ENCODE measurements at regions not wholly inside any gene's neighbourhood (a gene's known extent, or its start where the extent isn't known, plus 50 kb on each side); places are given as distances from the start of the nearest gene placed in this dataset.

DNA sequence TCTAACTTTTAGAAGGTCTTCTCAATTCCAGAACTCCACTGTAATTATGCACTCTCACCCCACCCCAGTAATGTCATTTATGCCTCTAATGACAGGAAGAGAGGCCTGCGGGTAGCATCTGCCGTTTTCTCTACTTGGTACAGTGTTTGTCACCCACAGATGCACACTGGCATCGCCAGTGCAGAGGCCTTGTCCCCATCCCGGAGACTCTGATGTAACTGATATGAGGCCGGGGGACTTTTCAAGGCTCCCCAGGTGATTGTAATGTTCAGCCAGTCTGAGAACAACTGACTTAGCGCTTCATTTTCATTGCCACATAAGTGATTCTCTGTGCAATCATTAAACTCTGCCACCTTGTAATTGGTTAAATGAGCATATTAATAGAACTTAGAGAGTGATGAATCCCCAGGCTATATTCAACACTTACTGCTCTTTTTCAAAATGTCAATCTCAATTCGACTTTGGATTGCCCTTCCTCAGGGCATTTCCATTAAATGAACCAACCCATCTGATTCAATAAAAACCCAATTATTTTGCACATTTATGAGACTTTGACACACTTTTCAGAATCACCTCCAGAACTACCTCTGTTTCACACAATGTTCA, 113.2 kb downstream of the HERPUD2 start:
- DNase-seq = no peak

DNA sequence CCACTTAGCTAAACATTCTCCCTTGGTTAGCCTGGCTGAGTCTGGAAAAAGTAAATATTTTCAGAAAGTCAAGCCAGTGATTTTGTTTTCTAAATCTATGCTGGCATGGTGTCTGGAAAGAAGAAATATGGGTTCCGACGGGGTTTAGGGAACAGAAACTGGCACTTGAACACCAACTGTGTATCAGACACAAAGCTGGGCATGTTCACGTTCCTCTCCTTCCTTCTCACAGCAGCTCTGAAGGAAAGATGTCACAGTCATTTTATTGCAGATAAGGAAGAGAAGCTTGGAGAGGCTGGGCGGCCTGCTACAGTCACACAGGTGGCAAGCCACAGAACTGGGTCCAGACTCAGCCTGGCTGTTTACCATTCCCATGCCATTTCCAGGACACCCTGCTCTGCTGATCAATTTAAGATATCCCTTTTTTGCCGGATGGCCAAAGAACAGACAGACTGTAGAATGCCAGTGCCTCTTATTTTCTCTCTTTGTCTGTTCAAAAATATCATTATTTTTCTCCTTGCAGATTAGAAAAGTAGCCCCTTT, 118.8 kb downstream of the HERPUD2 start:
- DNase-seq = no peak

DNA sequence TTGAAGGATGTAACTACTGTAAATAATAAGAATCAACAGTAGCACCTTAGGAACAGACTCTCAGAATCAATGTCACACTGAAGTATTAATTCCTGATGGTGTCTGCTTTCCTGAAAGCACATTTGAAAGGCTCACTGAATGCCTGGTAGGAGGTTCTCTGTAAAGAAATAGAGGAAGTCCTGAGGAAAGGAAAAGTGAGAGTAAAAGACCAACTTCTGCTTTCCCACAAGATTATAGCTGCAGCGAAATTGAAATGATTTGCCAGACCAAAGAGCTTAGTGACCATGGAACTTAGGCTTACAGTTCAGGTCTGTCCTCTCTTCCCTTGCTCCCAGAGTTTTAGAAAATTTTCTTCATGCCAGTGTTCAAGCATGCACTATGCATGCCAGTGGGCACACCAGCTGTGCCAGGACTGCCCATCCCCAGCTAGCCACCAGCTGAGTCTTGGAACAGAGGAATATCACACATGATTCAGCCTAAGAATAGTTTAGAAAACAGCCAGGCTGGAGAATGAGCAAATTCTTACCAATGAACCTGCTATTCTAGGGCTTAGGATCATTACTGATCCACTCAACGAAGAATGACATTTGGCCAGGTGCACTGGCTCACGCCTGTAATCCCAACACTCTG, 123.2 kb downstream of the HERPUD2 start:
- DNase-seq = no peak

DNA sequence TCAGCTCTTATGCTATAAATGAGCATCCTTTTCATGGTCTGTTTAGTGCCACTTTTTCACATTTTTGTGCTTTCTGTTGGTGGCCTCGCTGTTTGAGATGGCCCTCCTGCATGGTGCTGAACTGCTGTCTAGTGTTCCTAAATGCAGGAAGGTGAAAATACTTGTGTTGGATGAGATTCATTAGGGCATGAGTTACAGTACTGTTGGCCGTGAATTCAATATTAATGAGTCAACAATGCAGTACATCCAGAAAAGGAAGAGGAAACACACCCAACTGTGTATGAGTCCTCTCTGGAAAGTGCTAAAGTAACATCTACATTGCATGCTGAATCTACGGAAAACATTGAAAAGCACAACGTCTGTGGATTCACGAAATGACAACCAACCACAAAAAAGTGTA, 124.0 kb downstream of the HERPUD2 start:
- DNase-seq = no peak

DNA sequence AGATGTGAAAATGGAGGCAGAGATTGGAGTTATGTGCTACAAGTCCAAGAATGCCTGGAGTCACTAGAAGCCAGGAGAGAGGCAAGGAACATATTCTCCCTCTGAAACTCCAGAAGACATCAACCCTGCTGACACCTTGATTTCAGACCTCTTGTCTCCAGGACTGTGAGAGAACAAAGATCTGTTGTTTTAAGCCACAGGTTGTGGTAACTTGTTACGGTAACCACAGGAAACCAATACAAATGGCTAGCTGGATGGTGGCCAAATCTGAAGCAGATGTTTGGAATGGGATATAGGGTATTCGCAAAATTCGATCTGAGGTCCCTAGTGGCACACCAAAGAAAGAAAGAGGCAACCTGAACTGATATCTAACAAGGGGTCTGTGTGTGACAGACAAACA, 129.0 kb downstream of the HERPUD2 start:
- peak; percentile 8 for DNase-seq

DNA sequence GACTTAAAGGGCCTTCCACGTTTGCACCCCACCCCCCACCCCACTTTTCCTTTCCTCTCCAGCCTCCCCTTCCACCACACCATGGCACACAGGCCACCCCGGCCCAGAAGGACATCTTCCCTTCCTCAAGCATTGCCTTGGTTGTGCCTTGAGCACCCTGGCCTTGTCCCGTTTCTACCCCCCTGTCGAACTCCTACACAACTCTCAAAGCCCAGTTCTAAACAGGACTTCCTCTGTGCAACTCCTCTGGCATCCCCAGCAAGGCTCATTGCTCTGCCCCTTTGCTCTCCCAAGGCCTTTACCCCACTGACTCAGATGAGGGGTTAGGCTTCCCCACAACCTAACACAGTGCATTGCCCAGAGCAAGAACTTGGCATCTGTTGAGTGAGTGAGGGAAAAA, 136.1 kb downstream of the HERPUD2 start:
- DNase-seq = no peak

DNA sequence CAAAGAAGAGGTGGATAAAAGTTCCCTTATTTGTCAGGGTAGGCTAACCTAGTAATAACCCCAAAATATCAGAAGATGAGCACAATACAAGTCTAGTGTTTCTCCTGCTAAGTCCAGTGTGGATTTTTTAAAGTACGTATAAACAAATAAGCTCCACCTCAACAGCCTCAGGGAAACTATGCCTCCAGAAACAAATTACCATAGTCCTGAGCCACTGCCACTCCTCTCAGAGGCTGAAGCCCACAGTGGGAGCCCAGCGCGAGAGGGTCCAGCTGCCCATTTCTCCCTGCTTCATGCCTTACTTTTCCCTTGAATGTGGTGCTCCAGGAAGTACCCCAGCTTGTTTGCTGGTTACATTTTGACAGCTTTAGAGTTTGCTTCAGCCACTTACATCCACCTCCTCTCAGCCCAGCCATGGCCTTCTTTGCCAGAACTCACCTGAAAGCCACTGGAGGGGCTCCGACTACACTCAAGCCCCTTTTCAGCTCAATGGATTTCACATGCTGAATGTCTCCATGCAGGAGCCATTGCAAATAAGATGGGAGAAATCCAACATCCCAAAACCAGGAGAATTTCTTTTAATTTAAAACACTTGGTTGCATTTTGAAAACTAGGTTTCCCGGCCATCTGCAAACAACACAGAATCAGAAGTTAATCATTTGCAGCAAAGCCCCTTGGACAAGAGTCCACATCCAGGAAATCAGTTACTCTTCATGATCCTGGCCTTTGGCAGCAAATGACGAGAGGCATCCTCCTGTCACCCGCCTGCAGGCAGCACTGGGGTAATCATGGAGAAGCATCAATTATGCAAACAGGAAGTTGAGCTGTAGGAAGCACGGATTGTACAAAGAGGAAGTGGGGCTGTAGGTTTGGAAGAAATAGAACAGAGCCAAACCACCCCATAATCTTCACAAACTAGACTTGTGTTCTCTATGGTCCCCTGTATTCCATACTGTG, 138.1 kb downstream of the HERPUD2 start:
- DNase-seq = no peak

DNA sequence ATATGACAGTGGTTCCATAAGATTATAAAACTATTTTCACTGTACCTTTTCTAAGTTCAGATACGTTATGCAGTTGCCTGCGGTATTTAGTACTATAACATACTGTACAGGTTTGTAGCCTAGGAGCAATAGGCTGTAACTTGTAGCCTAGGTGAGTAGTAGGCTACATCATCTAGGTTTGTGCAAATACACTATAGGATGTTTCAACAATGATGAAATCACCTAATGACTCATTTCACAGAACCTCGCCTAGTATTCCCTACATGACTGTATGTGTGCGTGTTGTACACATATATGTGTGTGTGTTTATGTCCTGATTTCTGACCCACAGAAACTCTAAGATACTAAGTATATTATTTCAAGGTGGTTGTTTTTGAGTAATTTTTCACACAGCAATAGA, 139.0 kb downstream of the HERPUD2 start:
- no peak for DNase-seq

DNA sequence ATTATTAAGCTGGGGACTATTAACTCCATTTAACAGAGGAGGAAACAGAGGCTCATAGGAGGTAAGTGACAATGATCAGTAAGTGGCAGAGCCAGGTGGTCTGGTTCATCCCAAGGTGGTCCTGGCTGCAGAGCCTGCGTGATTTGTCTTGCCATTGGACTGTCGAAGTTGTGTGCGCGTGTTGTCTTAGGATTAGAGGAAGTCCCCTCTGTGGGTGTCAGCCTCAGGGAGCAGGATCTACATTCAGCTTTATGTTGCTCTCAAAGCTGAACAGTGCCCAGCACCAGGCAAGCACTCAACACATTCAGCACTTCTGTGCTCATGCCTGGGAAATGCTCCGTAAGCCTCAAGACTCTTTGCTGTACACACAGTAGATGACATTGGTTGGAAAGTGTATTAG, 139.5 kb downstream of the HERPUD2 start:
- DNase-seq = no peak

DNA sequence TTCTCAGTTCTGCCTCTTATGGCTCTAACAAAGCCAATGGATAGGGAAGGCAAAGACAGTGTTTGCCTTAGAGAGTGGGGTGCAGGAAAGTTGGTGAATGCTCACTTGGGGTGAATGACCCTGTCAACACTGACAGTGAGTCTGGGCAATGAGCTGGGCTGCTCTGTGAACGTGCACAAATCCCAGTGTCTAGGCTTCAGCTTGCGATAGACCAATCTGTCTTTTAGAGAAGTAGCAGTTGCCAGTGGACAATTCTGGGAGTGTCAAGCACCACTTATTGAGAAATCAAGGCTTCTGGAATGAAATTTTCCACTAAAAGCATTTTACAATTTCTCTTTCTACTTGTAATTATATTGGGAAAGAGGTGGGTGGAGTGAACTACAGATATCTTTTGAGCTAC, 141.4 kb downstream of the HERPUD2 start:
- DNase-seq = no peak

DNA sequence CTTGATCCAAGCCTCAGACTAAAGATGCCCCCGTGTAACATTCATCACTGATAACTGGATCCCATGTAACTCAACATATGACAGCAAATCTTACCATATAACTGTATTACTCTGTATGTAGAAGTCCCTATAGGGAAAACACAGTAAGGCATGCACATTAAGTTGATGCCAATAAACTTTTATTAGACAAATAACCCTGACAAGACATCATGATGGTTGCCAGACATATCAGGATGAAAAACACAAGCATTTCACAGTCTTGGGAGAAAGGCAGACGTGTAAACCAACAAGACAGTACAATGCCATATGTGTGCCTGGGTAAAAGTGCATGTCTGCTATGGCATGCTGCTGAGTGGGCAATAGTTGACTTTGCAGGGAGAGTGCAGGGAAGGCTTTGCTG, 142.2 kb downstream of the HERPUD2 start:
- no peak for DNase-seq

DNA sequence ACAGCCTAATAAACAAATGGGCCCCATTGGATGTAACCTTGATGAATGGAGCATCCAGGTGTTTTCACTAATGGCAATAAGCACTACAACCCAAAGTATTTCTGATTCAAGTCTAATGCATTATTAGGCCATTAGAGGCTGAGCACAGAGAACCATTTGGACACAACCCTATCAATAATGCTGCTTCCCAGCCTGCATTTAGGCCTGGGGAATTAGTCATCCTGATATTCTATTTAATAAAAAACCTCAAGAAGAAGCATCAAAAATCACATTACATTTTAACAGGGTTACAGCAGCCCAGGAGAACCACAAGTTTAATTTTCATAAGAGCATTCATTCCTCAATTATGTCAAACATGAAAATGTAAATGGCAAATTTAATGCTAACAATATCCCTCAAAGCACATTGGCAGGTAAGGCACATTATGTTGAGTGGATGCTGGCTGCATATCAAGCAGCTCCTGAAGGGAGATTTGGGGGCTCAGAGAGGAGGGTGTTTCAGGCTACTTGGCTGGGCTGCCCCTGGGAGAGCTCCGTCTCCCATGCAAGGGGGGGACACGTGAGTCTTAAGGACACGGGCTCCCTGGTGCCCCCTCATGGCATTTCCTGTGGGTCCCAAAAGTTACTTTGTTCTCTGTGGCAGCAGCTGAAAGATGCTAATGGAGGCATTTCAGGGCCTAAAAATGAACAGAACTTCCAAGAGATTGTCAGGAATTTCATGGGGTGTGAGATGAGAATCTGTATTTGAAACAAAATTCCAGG, 143.4 kb downstream of the HERPUD2 start:
- no peak for DNase-seq

DNA sequence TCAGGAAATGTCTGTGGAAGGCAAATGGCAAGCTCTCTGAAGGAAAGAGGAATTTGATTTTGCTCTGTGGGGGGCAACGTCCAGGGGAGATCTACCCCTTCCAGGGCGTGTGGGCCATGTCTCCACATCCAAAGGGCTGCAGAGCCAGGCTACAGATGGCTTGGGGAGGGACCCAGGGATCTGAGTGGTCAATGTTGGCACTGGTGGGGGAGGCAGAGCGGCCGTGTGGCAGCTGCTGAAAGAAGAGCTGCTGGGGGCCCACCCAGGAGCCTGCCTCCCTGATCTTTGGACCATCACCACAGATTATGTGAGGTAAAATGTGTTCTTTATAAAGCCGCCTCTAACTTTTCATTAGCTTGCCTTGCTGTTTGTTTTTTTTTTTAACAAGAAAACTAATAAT, 144.1 kb downstream of the HERPUD2 start:
- DNase-seq = no peak

DNA sequence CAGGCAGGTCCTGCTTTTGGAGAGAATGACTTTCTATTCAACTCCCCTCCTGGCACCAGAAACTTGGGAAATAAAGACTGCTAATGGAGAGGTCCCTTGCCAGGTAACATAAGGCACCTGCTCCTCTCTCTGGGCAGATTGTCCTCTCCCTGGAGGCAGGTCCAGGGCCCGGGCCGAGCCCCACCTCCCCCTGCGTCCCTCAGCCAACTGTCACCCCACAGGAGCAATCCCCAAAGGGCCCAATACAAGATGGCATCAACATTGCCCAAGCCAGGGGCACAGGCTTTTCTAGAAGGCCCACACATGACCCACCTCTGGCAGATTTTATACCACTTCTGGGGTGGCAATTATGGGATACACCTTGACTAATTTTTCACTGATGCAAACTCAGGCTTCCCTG, 145.2 kb downstream of the HERPUD2 start:
- DNase-seq = no peak

DNA sequence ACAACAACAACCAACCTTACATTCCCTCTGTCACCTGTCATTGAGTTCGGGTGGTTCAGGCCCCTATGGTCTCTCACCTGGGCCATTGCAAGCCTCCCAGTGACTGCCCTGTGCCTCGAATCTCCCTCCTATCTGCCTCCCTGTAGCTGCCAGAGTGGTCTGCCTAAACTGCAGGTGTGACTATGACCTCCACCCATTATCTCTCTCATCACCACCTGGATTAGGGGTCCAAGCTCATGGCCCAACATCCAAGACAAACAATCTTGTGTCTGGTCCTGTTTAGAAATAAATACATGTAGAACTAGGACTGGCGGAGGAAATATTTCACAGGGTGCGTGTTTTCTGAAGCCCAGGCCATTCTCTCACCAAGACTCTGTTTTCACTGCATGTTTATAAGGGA, 146.6 kb downstream of the HERPUD2 start:
- no peak for DNase-seq

DNA sequence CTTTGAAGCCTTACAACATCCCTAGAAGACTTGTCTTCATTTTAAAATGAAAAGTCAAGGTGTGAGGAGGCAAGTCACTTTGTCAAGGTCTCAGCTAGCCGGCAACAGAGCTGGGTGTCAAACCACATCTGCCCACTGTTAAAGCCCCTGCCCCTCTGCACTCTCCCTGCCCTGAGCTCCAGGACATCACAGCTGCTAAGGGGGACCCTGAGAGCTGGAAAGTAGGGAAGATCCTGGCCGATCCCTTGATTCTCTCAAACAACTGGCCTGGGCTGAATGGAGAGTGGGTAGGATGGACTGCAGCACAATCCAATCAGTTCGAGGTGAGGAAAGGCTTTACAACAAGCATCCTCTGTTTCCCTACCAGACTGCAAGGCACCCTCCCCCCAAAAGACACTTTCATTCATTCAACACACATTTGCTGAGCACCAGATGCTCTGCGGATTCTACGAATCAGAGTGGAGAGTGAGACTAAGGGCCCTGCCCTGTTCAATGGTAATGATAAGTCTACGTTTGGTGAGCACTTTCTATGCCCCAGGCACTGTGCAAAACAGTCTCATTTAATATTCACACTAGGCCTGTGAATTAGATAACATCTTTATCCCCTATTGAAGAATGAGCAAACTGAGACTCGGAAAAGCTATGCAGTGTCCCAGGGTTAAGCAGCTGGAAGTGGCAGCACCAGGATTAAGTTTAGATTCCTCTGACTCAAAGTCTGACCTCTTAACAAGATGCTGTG, 148.1 kb downstream of the HERPUD2 start:
- no peak for DNase-seq

DNA sequence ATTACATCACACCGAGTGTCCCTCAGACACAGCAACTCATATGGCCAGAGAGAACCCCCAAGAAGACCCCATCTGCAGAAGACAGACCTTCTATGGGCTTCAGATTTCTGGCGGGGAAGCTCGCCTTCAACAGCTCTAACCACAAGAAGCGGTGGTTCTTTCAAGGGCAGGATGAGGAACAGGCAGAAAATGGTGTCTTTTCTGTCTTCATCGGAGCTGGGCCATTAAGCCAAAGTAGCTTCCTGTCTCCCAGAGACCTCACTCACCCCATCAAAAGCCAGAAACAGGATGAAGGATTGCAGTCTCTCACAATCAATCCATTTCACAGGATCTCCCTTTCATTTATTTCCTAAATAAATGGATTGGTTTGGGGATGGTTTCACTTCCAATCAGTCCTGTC, 149.1 kb downstream of the HERPUD2 start:
- DNase-seq = no peak

DNA sequence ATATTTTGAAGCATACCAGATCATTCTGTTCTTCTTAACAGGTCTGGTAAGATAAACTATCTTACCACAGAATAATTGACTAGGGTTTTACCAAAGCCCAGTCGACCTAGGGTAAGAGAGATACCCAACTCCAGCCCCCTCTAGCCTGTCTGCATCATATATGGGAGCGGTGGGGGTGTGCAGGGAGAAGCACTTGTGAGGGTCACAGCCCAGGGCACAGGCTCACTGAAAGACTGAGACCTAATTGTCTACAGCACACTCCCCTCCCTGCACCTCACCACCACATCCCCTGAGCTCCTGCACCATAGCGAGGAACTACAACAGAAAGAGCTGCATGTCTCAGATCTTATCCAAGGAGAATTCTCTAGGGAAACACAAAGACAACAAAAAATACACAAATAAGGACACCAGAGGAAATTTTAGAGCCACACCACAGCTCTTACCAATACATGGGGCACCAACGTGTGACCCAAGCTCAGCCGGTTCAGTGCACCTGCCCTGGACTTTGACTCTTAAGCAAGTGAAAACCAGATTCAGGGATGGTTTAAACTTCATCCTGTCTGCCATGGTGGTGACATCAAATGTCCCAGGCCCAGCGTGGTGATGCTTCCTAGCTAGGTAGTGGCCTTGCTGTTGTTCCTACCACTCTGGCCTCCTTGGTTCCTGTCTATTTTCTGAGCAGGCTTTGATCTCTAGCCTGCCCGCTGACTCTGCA, 150.8 kb downstream of the HERPUD2 start:
- DNase-seq = no peak

DNA sequence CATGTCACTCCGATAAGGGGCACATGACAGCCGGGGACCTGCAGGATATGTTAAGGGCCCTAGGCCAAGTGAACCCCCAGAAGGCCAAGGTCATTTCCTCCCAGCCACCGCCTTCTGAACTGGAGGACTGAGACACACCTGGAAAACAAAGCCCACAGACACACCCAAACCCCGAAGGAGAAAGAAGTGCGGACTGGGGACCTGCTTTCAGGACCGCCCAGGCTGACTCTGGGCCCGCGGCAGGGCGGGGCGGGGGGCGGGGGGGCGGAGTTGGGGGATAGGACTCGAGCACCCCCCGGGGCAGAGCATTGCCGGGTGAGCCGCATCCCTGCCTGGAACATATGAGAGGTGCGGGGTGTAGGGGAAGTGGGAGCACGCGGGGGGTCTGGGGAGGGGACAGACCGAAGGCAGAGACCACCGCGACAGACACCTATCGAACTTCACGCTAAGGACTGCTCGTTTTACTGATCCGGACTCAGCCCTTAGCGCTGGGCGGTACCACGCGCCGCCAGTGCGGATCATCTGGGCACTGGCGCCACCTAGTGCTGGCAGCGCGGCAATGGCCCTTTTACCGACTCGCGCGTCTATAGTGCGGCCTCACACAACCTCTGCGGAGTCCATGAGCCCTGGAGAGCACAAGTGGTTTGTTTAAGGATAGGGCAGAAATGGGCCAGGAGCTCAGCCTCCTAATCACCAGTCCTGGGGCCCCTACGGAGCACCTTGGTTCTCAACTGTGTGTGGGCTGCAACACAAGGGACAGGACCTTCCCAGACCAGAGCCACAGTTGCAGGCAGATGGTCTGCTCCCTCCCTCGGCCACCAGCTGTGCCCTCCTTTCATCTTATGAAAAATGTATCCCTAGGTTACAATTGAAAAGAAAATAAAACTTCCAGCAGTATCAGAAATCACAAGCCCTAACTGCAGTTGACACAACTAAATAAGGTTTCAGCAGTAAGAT, 157.6 kb downstream of the HERPUD2 start:
- DNase-seq = peak; percentile 28

DNA sequence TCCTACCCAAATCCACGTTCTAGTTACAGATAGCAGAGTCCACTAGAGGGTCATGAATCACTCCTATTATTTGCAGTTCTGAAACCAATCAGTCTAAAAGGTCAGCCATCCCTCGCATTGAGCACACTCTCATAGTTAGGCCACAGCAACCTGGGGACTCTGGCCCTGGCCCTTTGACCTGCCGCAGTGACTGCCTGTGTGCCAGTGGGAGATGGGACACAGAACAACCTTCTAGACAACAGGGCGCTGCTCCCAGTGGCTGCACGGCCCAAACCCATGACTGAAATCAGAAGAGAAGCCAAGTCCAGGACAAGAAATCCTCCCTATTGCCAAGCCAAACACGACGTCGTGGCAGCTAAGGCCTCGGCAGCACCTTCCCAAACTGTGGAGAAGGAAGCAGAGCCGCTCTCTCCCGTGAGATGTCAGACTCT, 158.5 kb downstream of the HERPUD2 start:
- DNase-seq = no peak
